Transverse colon (tissue), 4 donors: ENCODE measurements at regions not wholly inside any gene's neighbourhood (a gene's known extent, or its start where the extent isn't known, plus 50 kb on each side); places are given as distances from the start of the nearest gene placed in this dataset.

Source experiments
- DNase-seq: peaks from one replicate; pipeline ENCODE4 v3.0.0-alpha.2; 2019
- H3K27ac ChIP-seq, 4 donors: fragments of 200-600 bp; sonication (generic); 2 replicates each; pipeline ENCODE4 v1.5.1; 2016 to 2018; ENCODE audit warnings: inconsistent platforms in 4 of 4
- H3K27me3 ChIP-seq: fragments of 200-600 bp; sonication (generic); 2 replicates; pipeline ENCODE4 v1.5.1; 2017; ENCODE audit warnings: inconsistent platforms
- H3K36me3 ChIP-seq, 4 donors: fragments of 200-600 bp; sonication (generic); 2 replicates each; pipeline ENCODE4 v1.5.1; 2017 to 2019; ENCODE audit warnings: inconsistent platforms in 4 of 4
- H3K4me1 ChIP-seq, 4 donors: fragments of 200-600 bp; sonication (generic); 2 replicates each; pipeline ENCODE4 v1.5.1; 2017 to 2020; ENCODE audit warnings: inconsistent platforms in 4 of 4
- H3K4me3 ChIP-seq, 4 donors: fragments of 200-600 bp; sonication (generic); 1 replicate in 1 of 4; 2 replicates in 3 of 4; pipeline versions ENCODE4 v1.5.1 to v1.6.1; 2017 to 2019; ENCODE audit warnings: inconsistent platforms in 4 of 4
- H3K9me3 ChIP-seq, 2 donors: fragments of 200-600 bp; sonication (generic); 2 replicates each; pipeline ENCODE4 v1.5.1; 2017 to 2019; ENCODE audit warnings: inconsistent platforms in 2 of 2
- EP300 ChIP-seq: sonication (generic); formaldehyde crosslinking; IDR thresholded peaks from one replicate; pipeline ENCODE4 v1.6.1; 2017; ENCODE audit warnings: antibody characterized with exemption, low read depth
- POLR2A ChIP-seq: fragments of 450-650 bp; IDR thresholded peaks from one replicate; pipeline ENCODE4 v1.6.1; 2016; ENCODE audit warnings: antibody characterized with exemption, mild to moderate bottlenecking, moderate library complexity
- POLR2AphosphoS5 ChIP-seq, 3 donors: sonication (generic); formaldehyde crosslinking; IDR thresholded peaks; one replicate each; pipeline ENCODE4 v1.6.1; 2016; ENCODE audit warnings: antibody characterized with exemption in 3 of 3
- WGBS, 2 donors: methylation state at CpG; one replicate each; pipeline ENCODE4 v1.1.5; 2018; ENCODE audit warnings: low coverage in 1 of 2; 5-methylcytosine and 5-hydroxymethylcytosine counted together
- in situ Hi-C, 4 donors: fragments of 200-750 bp; cut with MboI; loops; one replicate each; pipeline versions ENCODE4 v1.15.0 to v1.15.1; 2017; ENCODE audit warnings: low sequenced_read_pairs in 3 of 4, low pct_ligation_motif_present in 1 of 4, low pct_unique_long_range_greater_than_20kb in 1 of 4
- intact Hi-C: fragments of 100-400 bp; cut with DNase I; formaldehyde crosslinking; loops from one replicate; pipeline ENCODE4 v1.15.1; 2023; ENCODE audit warnings: low total_unique reads
- TF ChIP-seq, protein P1 (sequence below), 5 experiments: fragments of 200-600 bp in 3 of 5; fragments of 450-650 bp in 2 of 5; sonication (generic) in 3 of 5; IDR thresholded peaks; 1 replicate in 2 of 5; 2 replicates in 3 of 5; pipeline ENCODE4 v1.5.1; 2016 to 2017; ENCODE audit warnings: antibody characterized with exemption in 5 of 5, inconsistent platforms in 3 of 5, mild to moderate bottlenecking in 2 of 5, moderate library complexity in 1 of 5

- H3K27me3 ChIP-seq = no peaks in the 10 kb centered on the region
- no peaks in the 10 kb centered on the region for H3K9me3 ChIP-seq
- no peak for DNase-seq
- H3K27ac ChIP-seq = no peak overlapping the region
- no peaks in the 10 kb centered on the region for H3K4me1 ChIP-seq
- TF ChIP-seq EP300 (no peak), POLR2AphosphoS5 (IDR thresholded peaks at IDR 0.05) (no peak), POLR2A (no peak)
- TF ChIP-seq, protein P1, sequence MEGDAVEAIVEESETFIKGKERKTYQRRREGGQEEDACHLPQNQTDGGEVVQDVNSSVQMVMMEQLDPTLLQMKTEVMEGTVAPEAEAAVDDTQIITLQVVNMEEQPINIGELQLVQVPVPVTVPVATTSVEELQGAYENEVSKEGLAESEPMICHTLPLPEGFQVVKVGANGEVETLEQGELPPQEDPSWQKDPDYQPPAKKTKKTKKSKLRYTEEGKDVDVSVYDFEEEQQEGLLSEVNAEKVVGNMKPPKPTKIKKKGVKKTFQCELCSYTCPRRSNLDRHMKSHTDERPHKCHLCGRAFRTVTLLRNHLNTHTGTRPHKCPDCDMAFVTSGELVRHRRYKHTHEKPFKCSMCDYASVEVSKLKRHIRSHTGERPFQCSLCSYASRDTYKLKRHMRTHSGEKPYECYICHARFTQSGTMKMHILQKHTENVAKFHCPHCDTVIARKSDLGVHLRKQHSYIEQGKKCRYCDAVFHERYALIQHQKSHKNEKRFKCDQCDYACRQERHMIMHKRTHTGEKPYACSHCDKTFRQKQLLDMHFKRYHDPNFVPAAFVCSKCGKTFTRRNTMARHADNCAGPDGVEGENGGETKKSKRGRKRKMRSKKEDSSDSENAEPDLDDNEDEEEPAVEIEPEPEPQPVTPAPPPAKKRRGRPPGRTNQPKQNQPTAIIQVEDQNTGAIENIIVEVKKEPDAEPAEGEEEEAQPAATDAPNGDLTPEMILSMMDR (IDR thresholded peaks at IDR 0.05) = no peak
- H3K36me3 ChIP-seq = no peaks in the 10 kb centered on the region
- no peak overlapping the region for H3K4me3 ChIP-seq
- WGBS, 2 donors = 79% methylated on average over 1 of the region's 1 CpG; no CpG with 5 or more reads in 1 of the 2 donors
- in situ Hi-C loops (no loop called here), intact Hi-C loops (no loop called here)
Measured at GRCh38 chr9:99744132-99744531, 77.6 kb upstream of the NR4A3 start.

DNA sequence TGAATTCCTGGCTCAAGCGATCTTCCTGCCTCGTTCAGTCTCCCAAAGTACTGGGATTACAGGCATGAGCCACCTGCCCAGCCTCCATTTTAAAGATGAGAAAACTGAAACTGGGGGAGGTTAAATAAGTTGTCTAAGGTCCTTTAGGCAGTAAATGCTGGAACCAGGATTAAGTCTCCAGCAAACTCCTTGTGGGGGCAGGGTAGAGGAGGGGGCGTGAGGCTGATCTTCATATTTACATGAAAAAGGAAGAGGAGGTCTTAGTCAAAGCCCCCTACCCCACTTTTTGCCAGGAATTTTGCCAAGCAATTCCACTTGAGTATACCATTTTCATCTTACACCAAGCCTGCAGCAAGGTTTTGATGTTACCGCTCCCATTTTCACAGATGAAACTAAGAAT is 76.6 kb upstream of the NR4A3 start:
- in situ Hi-C loops (no loop called here), intact Hi-C loops (no loop called here)
- Histone ChIP-seq H3K27ac (no peak overlapping the region), H3K9me3 (no peaks in the 10 kb centered on the region), H3K27me3 (no peaks in the 10 kb centered on the region), H3K4me3 (no peak overlapping the region), H3K4me1 (no peaks in the 10 kb centered on the region), H3K36me3 (no peaks in the 10 kb centered on the region)
- no peak for DNase-seq
- no peak for TF ChIP-seq POLR2AphosphoS5 (IDR thresholded peaks at IDR 0.05)
- no peak for TF ChIP-seq POLR2A
- TF ChIP-seq, protein P1 (IDR thresholded peaks at IDR 0.05) = no peak
- TF ChIP-seq EP300 = no peak
- 93% methylated on average over 4 of the region's 4 CpGs; no CpG with 5 or more reads in 1 of the 2 donors for WGBS, 2 donors

DNA sequence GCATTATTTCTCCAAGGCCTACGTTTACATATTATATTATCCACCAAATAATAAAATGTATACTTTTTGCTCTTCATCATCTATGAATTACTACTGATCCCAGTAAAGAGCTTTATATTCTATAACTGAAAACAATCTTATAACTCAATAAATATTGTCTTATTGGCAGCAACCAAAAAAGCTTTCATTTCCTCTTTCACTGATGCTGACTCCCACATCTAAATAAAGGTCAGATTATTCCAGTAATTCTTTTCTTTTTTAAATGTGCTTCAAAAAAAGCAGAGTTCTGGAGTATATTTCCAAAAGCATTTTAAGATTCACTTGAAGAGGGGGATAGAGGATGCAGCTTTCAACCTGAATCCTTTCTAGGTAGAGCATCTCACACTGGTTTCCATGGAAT is 75.3 kb upstream of the NR4A3 start:
- no peak overlapping the region for H3K4me3 ChIP-seq
- H3K27ac ChIP-seq = no peak overlapping the region
- no peaks in the 10 kb centered on the region for H3K36me3 ChIP-seq
- intact Hi-C loops (no loop called here), in situ Hi-C loops (no loop called here)
- H3K9me3 ChIP-seq = no peaks in the 10 kb centered on the region
- 82 to 93% methylated on average over 1 of the region's 1 CpG for whole genome bisulfite sequencing, 2 donors
- H3K4me1 ChIP-seq = no peaks in the 10 kb centered on the region
- no peaks in the 10 kb centered on the region for H3K27me3 ChIP-seq
- TF ChIP-seq EP300 (no peak), POLR2A (no peak), POLR2AphosphoS5 (IDR thresholded peaks at IDR 0.05) (no peak)
- TF ChIP-seq, protein P1 (IDR thresholded peaks at IDR 0.05) = no peak
- DNase-seq = no peak

DNA sequence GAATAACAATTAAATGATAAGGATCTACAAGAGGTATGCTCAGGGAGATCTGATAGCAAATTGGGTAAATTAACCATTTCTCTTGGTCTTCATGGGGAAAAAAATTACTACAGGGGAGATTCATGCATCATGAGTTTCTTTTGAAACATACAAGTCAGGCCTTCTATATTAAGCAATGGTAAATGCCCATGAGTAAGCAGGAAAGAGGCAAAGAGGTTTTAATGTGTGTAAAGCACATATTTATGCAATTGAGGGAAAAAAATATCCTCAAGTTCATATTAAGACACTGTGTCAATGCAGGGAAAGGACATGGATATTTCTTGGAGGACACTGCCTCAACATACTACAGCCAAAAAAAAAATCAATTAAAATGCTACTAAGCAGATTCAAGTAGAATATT is 73.4 kb upstream of the NR4A3 start:
- H3K4me3 ChIP-seq = no peak overlapping the region
- no peaks in the 10 kb centered on the region for H3K27me3 ChIP-seq
- no peaks in the 10 kb centered on the region for H3K9me3 ChIP-seq
- no peak for TF ChIP-seq POLR2AphosphoS5 (IDR thresholded peaks at IDR 0.05)
- TF ChIP-seq EP300 = no peak
- no peak for TF ChIP-seq POLR2A
- TF ChIP-seq, protein P1 (IDR thresholded peaks at IDR 0.05) = no peak
- in situ Hi-C loops (no loop called here), intact Hi-C loops (no loop called here)
- no peaks in the 10 kb centered on the region for H3K4me1 ChIP-seq
- no peaks in the 10 kb centered on the region for H3K36me3 ChIP-seq
- no peak overlapping the region for H3K27ac ChIP-seq
- DNase-seq = no peak
